NT2/D1 (cell line): ENCODE measurements at regions not wholly inside any gene's neighbourhood (a gene's known extent, or its start where the extent isn't known, plus 50 kb on each side); places are given as distances from the start of the nearest gene placed in this dataset.

ENCODE experiments used
- SUZ12 ChIP-seq: IDR thresholded peaks from 2 replicates; pipeline ENCODE4 v1.6.1; 2011; ENCODE audit not compliant: insufficient read length, insufficient read depth; ENCODE audit errors: extremely low read depth
- YY1 ChIP-seq: IDR thresholded peaks from 2 replicates; pipeline ENCODE4 v1.6.1; 2011; ENCODE audit not compliant: insufficient read length, insufficient read depth
- ZNF274 ChIP-seq: IDR thresholded peaks from 2 replicates; pipeline ENCODE4 v1.6.1; 2011; ENCODE audit warnings: mild to moderate bottlenecking, low read depth, low read length

DNA sequence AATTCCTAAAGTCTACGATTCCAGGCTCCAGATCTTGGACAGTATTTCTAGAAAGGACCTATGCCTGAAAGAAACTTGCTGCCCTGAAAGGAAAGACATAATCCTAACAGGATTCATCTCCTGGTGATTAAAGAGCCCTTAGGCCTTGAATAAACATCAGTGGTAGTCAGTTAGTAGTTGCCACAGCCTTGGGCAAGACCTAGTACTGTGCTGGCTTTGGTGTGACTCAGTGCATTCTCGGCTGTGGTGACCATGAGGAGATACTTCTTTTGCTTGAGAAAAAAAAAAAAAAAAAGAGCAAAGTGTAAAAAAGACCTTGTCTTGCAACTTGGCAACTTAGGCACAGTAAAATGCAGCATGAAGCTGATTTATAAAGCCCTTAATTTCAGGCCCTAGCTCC lies 188.2 kb downstream of the DCAF12L2 start:
- no peak for TF ChIP-seq ZNF274
- no peak for TF ChIP-seq SUZ12
- no peak for TF ChIP-seq YY1
